Osteoblast (primary cell): ENCODE measurements at regions not wholly inside any gene's neighbourhood (a gene's known extent, or its start where the extent isn't known, plus 50 kb on each side); places are given as distances from the start of the nearest gene placed in this dataset.
"Not testable (repeated sequence)": the region's sequence is repeated elsewhere in the genome, so short reads cannot be mapped to it uniquely, and the experiment has no call there.

ENCODE experiments used
- DNase-seq: peaks from one replicate; pipeline ENCODE4 v3.0.0; 2011; ENCODE audit warnings: low spot score, mixed read lengths; ENCODE audit not compliant: insufficient read length; ENCODE audit errors: missing footprints
- H2AFZ ChIP-seq: 2 replicates; pipeline ENCODE4 v1.6.0; 2011; ENCODE audit warnings: mild to moderate bottlenecking, low read length
- H3K27ac ChIP-seq: 2 replicates; pipeline ENCODE4 v1.5.1; 2011; ENCODE audit warnings: mild to moderate bottlenecking, low read depth, low read length, moderate library complexity
- H3K27me3 ChIP-seq: 2 replicates; pipeline ENCODE4 v1.6.0; 2012; ENCODE audit warnings: mild to moderate bottlenecking, control low read depth, inconsistent platforms, low read length, moderate library complexity; ENCODE audit not compliant: insufficient read depth
- H3K36me3 ChIP-seq: 2 replicates; pipeline ENCODE4 v1.5.1; 2011; ENCODE audit warnings: mild to moderate bottlenecking, low read length, control low read depth, moderate library complexity; ENCODE audit not compliant: insufficient read depth
- H3K4me1 ChIP-seq: 2 replicates; pipeline ENCODE4 v1.5.1; 2011; ENCODE audit warnings: mild to moderate bottlenecking, low read length, control low read depth, moderate library complexity; ENCODE audit not compliant: insufficient read depth
- H3K4me2 ChIP-seq: 2 replicates; pipeline ENCODE4 v1.6.0; 2011; ENCODE audit warnings: mild to moderate bottlenecking, low read length; ENCODE audit not compliant: insufficient read depth
- H3K4me3 ChIP-seq: fragments of 200-600 bp; sonication (generic); 3 replicates; pipeline ENCODE4 v1.5.1; 2012; ENCODE audit warnings: mild to moderate bottlenecking, low read length, inconsistent platforms; ENCODE audit not compliant: insufficient read depth
- H3K79me2 ChIP-seq: 2 replicates; pipeline ENCODE4 v1.6.0; 2012; ENCODE audit warnings: mild to moderate bottlenecking, low read length, control low read depth, inconsistent platforms; ENCODE audit not compliant: insufficient read depth
- H3K9me3 ChIP-seq: 2 replicates; pipeline ENCODE4 v1.5.1; 2011; ENCODE audit warnings: low read depth, low read length, control low read depth
- H4K20me1 ChIP-seq: 2 replicates; pipeline ENCODE4 v1.6.0; 2012; ENCODE audit warnings: mild to moderate bottlenecking, low read length, control low read depth; ENCODE audit not compliant: insufficient read depth
- TF ChIP-seq, protein P1 (sequence below): IDR thresholded peaks from 2 replicates; pipeline ENCODE4 v1.5.1; 2011; ENCODE audit warnings: mild to moderate bottlenecking, low read depth, low read length, moderate library complexity; ENCODE audit errors: extremely low read depth

DNA sequence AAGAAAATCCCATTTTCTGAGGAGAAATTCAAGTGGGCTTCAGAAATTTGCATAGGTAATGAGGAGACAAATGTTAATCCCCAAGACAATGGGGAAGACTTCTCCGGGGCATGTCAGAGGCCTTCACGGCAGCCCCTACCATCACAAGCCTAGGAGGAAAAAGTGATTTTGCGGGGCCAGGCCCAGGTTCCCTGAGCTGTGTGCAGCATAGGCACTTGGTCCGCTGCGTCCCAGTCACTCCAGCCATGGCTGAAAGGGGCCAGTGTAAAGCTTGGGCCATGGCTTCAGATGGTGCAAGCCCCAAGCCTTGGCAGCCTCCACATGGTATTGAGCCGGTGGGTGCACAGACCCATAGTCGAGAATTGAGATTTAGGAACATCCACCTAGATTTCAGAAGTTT is 570.7 kb downstream of the KCNA4 start:
- no peaks in the 10 kb centered on the region for H3K9me3 ChIP-seq
- no peak overlapping the region for H3K4me2 ChIP-seq
- H4K20me1 ChIP-seq: no peaks in the 10 kb centered on the region
- H3K4me1 ChIP-seq: no peaks in the 10 kb centered on the region
- no peaks in the 10 kb centered on the region for H3K36me3 ChIP-seq
- no peak overlapping the region for H3K27ac ChIP-seq
- H3K4me3 ChIP-seq: no peak overlapping the region
- H2AFZ ChIP-seq: no peak overlapping the region
- no peaks in the 10 kb centered on the region for H3K27me3 ChIP-seq
- H3K79me2 ChIP-seq: no peaks in the 10 kb centered on the region
- TF ChIP-seq, protein P1, sequence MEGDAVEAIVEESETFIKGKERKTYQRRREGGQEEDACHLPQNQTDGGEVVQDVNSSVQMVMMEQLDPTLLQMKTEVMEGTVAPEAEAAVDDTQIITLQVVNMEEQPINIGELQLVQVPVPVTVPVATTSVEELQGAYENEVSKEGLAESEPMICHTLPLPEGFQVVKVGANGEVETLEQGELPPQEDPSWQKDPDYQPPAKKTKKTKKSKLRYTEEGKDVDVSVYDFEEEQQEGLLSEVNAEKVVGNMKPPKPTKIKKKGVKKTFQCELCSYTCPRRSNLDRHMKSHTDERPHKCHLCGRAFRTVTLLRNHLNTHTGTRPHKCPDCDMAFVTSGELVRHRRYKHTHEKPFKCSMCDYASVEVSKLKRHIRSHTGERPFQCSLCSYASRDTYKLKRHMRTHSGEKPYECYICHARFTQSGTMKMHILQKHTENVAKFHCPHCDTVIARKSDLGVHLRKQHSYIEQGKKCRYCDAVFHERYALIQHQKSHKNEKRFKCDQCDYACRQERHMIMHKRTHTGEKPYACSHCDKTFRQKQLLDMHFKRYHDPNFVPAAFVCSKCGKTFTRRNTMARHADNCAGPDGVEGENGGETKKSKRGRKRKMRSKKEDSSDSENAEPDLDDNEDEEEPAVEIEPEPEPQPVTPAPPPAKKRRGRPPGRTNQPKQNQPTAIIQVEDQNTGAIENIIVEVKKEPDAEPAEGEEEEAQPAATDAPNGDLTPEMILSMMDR: no peak
- no peak for DNase-seq

DNA sequence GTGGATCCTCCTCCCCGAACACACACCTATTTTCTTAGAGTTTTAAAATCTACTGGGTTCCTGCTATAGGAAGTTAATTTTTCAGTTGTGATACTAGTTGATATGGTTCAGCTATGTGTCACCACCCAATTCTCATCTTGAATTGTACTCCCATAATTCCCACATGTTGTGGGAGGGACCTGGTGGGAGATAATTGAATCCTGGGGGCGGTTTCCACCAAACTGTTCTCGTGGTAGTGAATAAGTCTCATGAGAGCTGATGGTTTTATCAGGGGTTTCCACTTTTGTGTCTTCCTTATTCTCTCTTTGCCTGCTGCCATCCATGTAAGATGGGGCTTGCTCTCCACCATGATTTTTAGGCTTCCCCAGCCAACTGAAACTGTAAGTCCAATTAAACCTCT is 571.6 kb downstream of the KCNA4 start:
- H4K20me1 ChIP-seq, H3K27ac ChIP-seq, H3K4me3 ChIP-seq, H3K27me3 ChIP-seq, H2AFZ ChIP-seq, H3K36me3 ChIP-seq, H3K4me1 ChIP-seq, H3K79me2 ChIP-seq, DNase-seq, H3K4me2 ChIP-seq, H3K9me3 ChIP-seq: not testable (repeated sequence)

DNA sequence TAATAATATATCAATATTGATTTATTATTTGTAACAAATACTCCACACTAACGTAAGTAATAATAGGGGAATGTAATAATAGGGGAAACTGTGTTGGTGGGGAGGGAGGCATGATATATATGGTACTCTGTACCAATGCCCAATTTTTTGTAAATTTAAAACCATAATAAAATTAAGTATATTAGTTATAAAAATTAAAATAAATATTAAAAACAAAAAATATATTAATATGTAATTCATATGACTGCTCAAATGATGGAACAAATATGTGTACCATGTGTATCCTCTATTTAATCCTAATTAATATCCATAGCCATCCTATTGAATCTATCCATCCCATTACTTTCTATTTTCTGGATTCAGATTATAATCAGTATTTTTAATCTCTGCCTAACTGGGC is 578.0 kb downstream of the KCNA4 start:
- H3K36me3 ChIP-seq: no peaks in the 10 kb centered on the region
- H3K27me3 ChIP-seq: no peaks in the 10 kb centered on the region
- no peaks in the 10 kb centered on the region for H4K20me1 ChIP-seq
- H2AFZ ChIP-seq: no peak overlapping the region
- no peak overlapping the region for H3K27ac ChIP-seq
- no peak overlapping the region for H3K4me2 ChIP-seq
- TF ChIP-seq, protein P1: no peak
- H3K79me2 ChIP-seq: no peaks in the 10 kb centered on the region
- no peaks in the 10 kb centered on the region for H3K9me3 ChIP-seq
- H3K4me1 ChIP-seq: no peaks in the 10 kb centered on the region
- H3K4me3 ChIP-seq: no peak overlapping the region
- no peak for DNase-seq

DNA sequence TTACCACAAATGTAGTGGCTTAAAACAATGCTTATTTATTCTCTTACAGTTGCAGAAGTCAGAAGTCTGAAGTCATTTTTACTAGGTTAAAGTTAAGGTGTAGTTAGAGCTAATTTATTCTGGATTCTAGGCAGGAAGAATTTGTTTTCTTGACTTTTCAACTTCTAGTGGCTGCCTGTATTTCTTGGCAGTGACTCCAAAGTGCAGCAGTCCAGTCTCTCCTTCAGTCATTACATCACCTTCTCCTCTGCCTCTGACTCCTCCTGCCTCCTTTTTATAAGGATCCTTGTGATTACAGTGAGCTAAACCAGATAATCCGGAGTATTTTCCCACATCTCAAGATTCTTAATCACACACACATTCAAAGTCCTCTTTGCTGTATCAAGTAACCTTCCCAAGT is 581.4 kb downstream of the KCNA4 start:
- TF ChIP-seq, protein P1: no peak

More for the DNA sequence above, 581.4 kb downstream of the KCNA4 start:
- H3K27ac ChIP-seq: no peak overlapping the region
- no peaks in the 10 kb centered on the region for H4K20me1 ChIP-seq
- H3K9me3 ChIP-seq: no peaks in the 10 kb centered on the region
- no peaks in the 10 kb centered on the region for H3K4me1 ChIP-seq
- H2AFZ ChIP-seq: no peak overlapping the region
- no peak overlapping the region for H3K4me2 ChIP-seq
- no peaks in the 10 kb centered on the region for H3K36me3 ChIP-seq
- no peaks in the 10 kb centered on the region for H3K27me3 ChIP-seq
- H3K4me3 ChIP-seq: no peak overlapping the region
- H3K79me2 ChIP-seq: no peaks in the 10 kb centered on the region
- no peak for DNase-seq
